ENCODE measurements at regions not wholly inside any gene's neighbourhood (a gene's known extent, or its start where the extent isn't known, plus 50 kb on each side); places are given as distances from the start of the nearest gene placed in this dataset.
"Not testable (repeated sequence)": the region's sequence is repeated elsewhere in the genome, so short reads cannot be mapped to it uniquely, and the experiment has no call there.

- Histone ChIP-seq H3K27me3 (ENCODE audit: control insufficient read depth, insufficient read depth, low read length) (no peaks in the 10 kb centered on the region), H3K4me3 (ENCODE audit: low read length) (no peak overlapping the region), H3K27ac (ENCODE audit: low read length) (no peak overlapping the region), H3K9me3 (ENCODE audit: control insufficient read depth, insufficient read depth, low read length) (no peaks in the 10 kb centered on the region), H3K36me3 (ENCODE audit: control insufficient read depth, insufficient read depth, low read length) (no peaks in the 10 kb centered on the region), H3K4me1 (ENCODE audit: control insufficient read depth, insufficient read depth, low read length) (no peaks in the 10 kb centered on the region)
- no peak for DNase-seq (ENCODE audit: low read depth, low spot score)
- no CpG with 5 or more reads among the region's 4 CpGs for WGBS (ENCODE audit: insufficient coverage, insufficient read length)
Measured at GRCh38 chr7:106561666-106562411, 99.1 kb downstream of the CCDC71L start.

- H3K4me1 ChIP-seq (ENCODE audit: control insufficient read depth, insufficient read depth, low read length), result no peaks in the 10 kb centered on the region
- no peaks in the 10 kb centered on the region for H3K27me3 ChIP-seq (ENCODE audit: control insufficient read depth, insufficient read depth, low read length)
- no peaks in the 10 kb centered on the region for H3K9me3 ChIP-seq (ENCODE audit: control insufficient read depth, insufficient read depth, low read length)
Measured at GRCh38 chr7:106561151-106561550, 99.8 kb downstream of the CCDC71L start.

GRCh38 chr7:106560482-106560881, 100.5 kb downstream of the CCDC71L start:
- Histone ChIP-seq H3K4me3 (ENCODE audit: low read length) (no peak overlapping the region), H3K4me1 (ENCODE audit: control insufficient read depth, insufficient read depth, low read length) (no peaks in the 10 kb centered on the region), H3K27me3 (ENCODE audit: control insufficient read depth, insufficient read depth, low read length) (no peaks in the 10 kb centered on the region), H3K27ac (ENCODE audit: low read length) (no peak overlapping the region), H3K36me3 (ENCODE audit: control insufficient read depth, insufficient read depth, low read length) (no peaks in the 10 kb centered on the region), H3K9me3 (ENCODE audit: control insufficient read depth, insufficient read depth, low read length) (no peaks in the 10 kb centered on the region)
- no CpG with 5 or more reads among the region's 5 CpGs for WGBS (ENCODE audit: insufficient coverage, insufficient read length)
- no peak for DNase-seq (ENCODE audit: low read depth, low spot score)

More at GRCh38 chr7:106561151-106561550, 99.8 kb downstream of the CCDC71L start:
- H3K36me3 ChIP-seq (ENCODE audit: control insufficient read depth, insufficient read depth, low read length), result no peaks in the 10 kb centered on the region
- no peak overlapping the region for H3K4me3 ChIP-seq (ENCODE audit: low read length)
- no peak overlapping the region for H3K27ac ChIP-seq (ENCODE audit: low read length)
- DNase-seq (ENCODE audit: low read depth, low spot score), result no peak

GRCh38 chr7:106556244-106556643, 104.7 kb downstream of the CCDC71L start:
- not testable (repeated sequence) for DNase-seq (ENCODE audit: low read depth, low spot score); H3K36me3 ChIP-seq (ENCODE audit: control insufficient read depth, insufficient read depth, low read length)

GRCh38 chr7:106554623-106555022, 106.3 kb downstream of the CCDC71L start:
- WGBS (ENCODE audit: insufficient coverage, insufficient read length), result no CpG with 5 or more reads among the region's 1 CpG
- H3K27ac ChIP-seq (ENCODE audit: low read length); H3K9me3 ChIP-seq (ENCODE audit: control insufficient read depth, insufficient read depth, low read length); H3K27me3 ChIP-seq (ENCODE audit: control insufficient read depth, insufficient read depth, low read length); H3K4me1 ChIP-seq (ENCODE audit: control insufficient read depth, insufficient read depth, low read length); H3K4me3 ChIP-seq (ENCODE audit: low read length); H3K36me3 ChIP-seq (ENCODE audit: control insufficient read depth, insufficient read depth, low read length); DNase-seq (ENCODE audit: low read depth, low spot score): not testable (repeated sequence)

More at GRCh38 chr7:106556244-106556643, 104.7 kb downstream of the CCDC71L start:
- H3K27me3 ChIP-seq (ENCODE audit: control insufficient read depth, insufficient read depth, low read length); H3K27ac ChIP-seq (ENCODE audit: low read length); H3K4me3 ChIP-seq (ENCODE audit: low read length); H3K4me1 ChIP-seq (ENCODE audit: control insufficient read depth, insufficient read depth, low read length); H3K9me3 ChIP-seq (ENCODE audit: control insufficient read depth, insufficient read depth, low read length): not testable (repeated sequence)
- no CpG with 5 or more reads among the region's 2 CpGs for WGBS (ENCODE audit: insufficient coverage, insufficient read length)

- no peaks in the 10 kb centered on the region for H3K4me1 ChIP-seq (ENCODE audit: control insufficient read depth, insufficient read depth, low read length)
- no peaks in the 10 kb centered on the region for H3K36me3 ChIP-seq (ENCODE audit: control insufficient read depth, insufficient read depth, low read length)
- no CpG with 5 or more reads among the region's 3 CpGs for WGBS (ENCODE audit: insufficient coverage, insufficient read length)
- H3K27ac ChIP-seq (ENCODE audit: low read length), result no peak overlapping the region
- H3K4me3 ChIP-seq (ENCODE audit: low read length), result no peak overlapping the region
- no peaks in the 10 kb centered on the region for H3K27me3 ChIP-seq (ENCODE audit: control insufficient read depth, insufficient read depth, low read length)
- no peak for DNase-seq (ENCODE audit: low read depth, low spot score)
- no peaks in the 10 kb centered on the region for H3K9me3 ChIP-seq (ENCODE audit: control insufficient read depth, insufficient read depth, low read length)
Measured at GRCh38 chr7:106553446-106553836, 107.5 kb downstream of the CCDC71L start.

- no peak overlapping the region for H3K27ac ChIP-seq (ENCODE audit: low read length)
- no peaks in the 10 kb centered on the region for H3K36me3 ChIP-seq (ENCODE audit: control insufficient read depth, insufficient read depth, low read length)
- H3K9me3 ChIP-seq (ENCODE audit: control insufficient read depth, insufficient read depth, low read length), result no peaks in the 10 kb centered on the region
- no peaks in the 10 kb centered on the region for H3K27me3 ChIP-seq (ENCODE audit: control insufficient read depth, insufficient read depth, low read length)
- no peak for DNase-seq (ENCODE audit: low read depth, low spot score)
- no CpG with 5 or more reads among the region's 5 CpGs for WGBS (ENCODE audit: insufficient coverage, insufficient read length)
- no peaks in the 10 kb centered on the region for H3K4me1 ChIP-seq (ENCODE audit: control insufficient read depth, insufficient read depth, low read length)
- H3K4me3 ChIP-seq (ENCODE audit: low read length), result no peak overlapping the region
Measured at GRCh38 chr7:106552645-106553445, 108.1 kb downstream of the CCDC71L start.

GRCh38 chr7:106551936-106552335, 109.0 kb downstream of the CCDC71L start:
- WGBS (ENCODE audit: insufficient coverage, insufficient read length), result no CpG with 5 or more reads among the region's 1 CpG
- Histone ChIP-seq H3K4me3 (ENCODE audit: low read length) (no peak overlapping the region), H3K4me1 (ENCODE audit: control insufficient read depth, insufficient read depth, low read length) (no peaks in the 10 kb centered on the region), H3K27me3 (ENCODE audit: control insufficient read depth, insufficient read depth, low read length) (no peaks in the 10 kb centered on the region), H3K36me3 (ENCODE audit: control insufficient read depth, insufficient read depth, low read length) (no peaks in the 10 kb centered on the region), H3K27ac (ENCODE audit: low read length) (no peak overlapping the region), H3K9me3 (ENCODE audit: control insufficient read depth, insufficient read depth, low read length) (no peaks in the 10 kb centered on the region)
- DNase-seq (ENCODE audit: low read depth, low spot score), result no peak

- H3K4me3 ChIP-seq (ENCODE audit: low read length), result no peak overlapping the region
- no peaks in the 10 kb centered on the region for H3K36me3 ChIP-seq (ENCODE audit: control insufficient read depth, insufficient read depth, low read length)
- H3K27me3 ChIP-seq (ENCODE audit: control insufficient read depth, insufficient read depth, low read length), result no peaks in the 10 kb centered on the region
- no peak for DNase-seq (ENCODE audit: low read depth, low spot score)
- H3K9me3 ChIP-seq (ENCODE audit: control insufficient read depth, insufficient read depth, low read length), result no peaks in the 10 kb centered on the region
- H3K4me1 ChIP-seq (ENCODE audit: control insufficient read depth, insufficient read depth, low read length), result no peaks in the 10 kb centered on the region
- no peak overlapping the region for H3K27ac ChIP-seq (ENCODE audit: low read length)
Measured at GRCh38 chr7:106548491-106548890, 112.5 kb downstream of the CCDC71L start.

- no CpG with 5 or more reads among the region's 3 CpGs for WGBS (ENCODE audit: insufficient coverage, insufficient read length)
- no peak overlapping the region for H3K4me3 ChIP-seq (ENCODE audit: low read length)
- no peak overlapping the region for H3K27ac ChIP-seq (ENCODE audit: low read length)
- DNase-seq (ENCODE audit: low read depth, low spot score), result no peak
- H3K4me1 ChIP-seq (ENCODE audit: control insufficient read depth, insufficient read depth, low read length), result no peaks in the 10 kb centered on the region
- no peaks in the 10 kb centered on the region for H3K27me3 ChIP-seq (ENCODE audit: control insufficient read depth, insufficient read depth, low read length)
- no peaks in the 10 kb centered on the region for H3K9me3 ChIP-seq (ENCODE audit: control insufficient read depth, insufficient read depth, low read length)
- no peaks in the 10 kb centered on the region for H3K36me3 ChIP-seq (ENCODE audit: control insufficient read depth, insufficient read depth, low read length)
Measured at GRCh38 chr7:106545275-106545674, 115.7 kb downstream of the CCDC71L start.

Measured in iPS DF 6.9 (cell line).